ENCODE measurements at regions not wholly inside any gene's neighbourhood (a gene's known extent, or its start where the extent isn't known, plus 50 kb on each side); places are given as distances from the start of the nearest gene placed in this dataset.
"Not testable (repeated sequence)": the region's sequence is repeated elsewhere in the genome, so short reads cannot be mapped to it uniquely, and the experiment has no call there.

DNA sequence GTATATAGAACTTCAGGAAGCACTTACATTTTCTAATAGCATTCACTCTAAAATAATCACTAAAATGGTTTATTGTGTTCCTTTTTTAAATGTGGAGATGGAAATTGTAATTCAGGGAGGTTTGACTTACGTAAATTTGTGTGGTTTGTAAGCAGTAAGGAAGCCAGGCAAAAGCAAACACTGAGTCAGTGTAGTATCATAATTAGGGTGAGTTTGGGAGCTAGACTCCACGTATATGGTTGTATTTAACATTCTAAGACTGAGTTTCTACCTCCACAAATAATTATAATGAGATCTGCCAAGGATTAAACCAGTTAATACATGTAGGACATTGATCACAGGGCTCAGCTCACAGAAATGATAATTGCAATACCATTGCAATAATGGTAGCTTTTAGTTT, 425.5 kb downstream of the CBLN4 start:
- DNase-seq = no peak
- in situ Hi-C loops (cut with HindIII; ENCODE audit: low pct_ligation_motif_present, low pct_unique_long_range_greater_than_20kb, low sequenced_read_pairs) = no loop called here

DNA sequence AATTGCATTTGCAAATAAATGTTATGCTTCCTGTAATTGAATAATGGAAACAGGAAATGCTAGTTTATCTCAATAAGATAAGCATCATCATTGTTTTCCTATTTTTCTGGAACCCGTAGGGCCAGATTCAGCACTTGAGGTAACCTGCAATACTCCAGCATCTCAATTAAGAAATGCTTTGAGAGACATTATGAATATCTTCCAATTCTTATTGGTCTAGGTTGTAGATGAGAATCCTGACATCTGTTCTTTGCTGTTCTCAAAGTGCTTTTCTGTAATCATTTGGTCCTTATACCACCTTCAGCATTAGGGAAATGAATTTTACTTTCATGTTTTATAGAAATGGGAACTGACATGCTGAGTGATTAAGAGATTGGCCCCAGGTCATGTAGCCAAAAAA, 428.3 kb downstream of the CBLN4 start:
- in situ Hi-C loops (cut with HindIII; ENCODE audit: low pct_ligation_motif_present, low pct_unique_long_range_greater_than_20kb, low sequenced_read_pairs) = no loop called here
- no peak for DNase-seq

- in situ Hi-C loops (cut with HindIII; ENCODE audit: low pct_ligation_motif_present, low pct_unique_long_range_greater_than_20kb, low sequenced_read_pairs) = no loop called here
- DNase-seq = no peak
Measured at GRCh38 chr20:55569084-55569483, 436.2 kb downstream of the CBLN4 start.

- DNase-seq = no peak
- in situ Hi-C loops (cut with HindIII; ENCODE audit: low pct_ligation_motif_present, low pct_unique_long_range_greater_than_20kb, low sequenced_read_pairs) = no loop called here
Measured at GRCh38 chr20:55567826-55568225, 437.5 kb downstream of the CBLN4 start.

GRCh38 chr20:55565096-55565773, 440.1 kb downstream of the CBLN4 start:
- in situ Hi-C loops (cut with HindIII; ENCODE audit: low pct_ligation_motif_present, low pct_unique_long_range_greater_than_20kb, low sequenced_read_pairs) = no loop called here

DNA sequence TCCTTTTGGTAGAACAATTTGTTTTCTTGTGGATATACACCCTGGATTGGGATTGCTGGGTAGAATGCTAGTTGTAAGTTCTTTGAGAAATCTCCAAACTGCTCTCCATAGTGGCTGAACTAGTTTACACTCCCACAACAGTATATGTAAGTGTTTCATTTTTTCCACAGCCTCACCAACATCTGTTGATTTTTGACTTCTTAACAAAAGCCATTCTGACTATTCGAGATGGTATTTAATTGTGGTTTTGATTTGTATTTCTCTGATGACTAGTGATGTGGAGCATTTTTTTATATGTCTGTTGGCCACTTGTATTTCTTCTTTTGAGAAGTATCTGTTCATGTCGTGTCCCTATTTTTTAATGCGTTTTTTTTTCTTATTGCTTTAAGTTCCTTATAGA, 444.1 kb downstream of the CBLN4 start:
- in situ Hi-C loops (cut with HindIII; ENCODE audit: low pct_ligation_motif_present, low pct_unique_long_range_greater_than_20kb, low sequenced_read_pairs) = no loop called here
- DNase-seq = no peak

More at GRCh38 chr20:55565096-55565773, 440.1 kb downstream of the CBLN4 start:
- no peak for DNase-seq

DNA sequence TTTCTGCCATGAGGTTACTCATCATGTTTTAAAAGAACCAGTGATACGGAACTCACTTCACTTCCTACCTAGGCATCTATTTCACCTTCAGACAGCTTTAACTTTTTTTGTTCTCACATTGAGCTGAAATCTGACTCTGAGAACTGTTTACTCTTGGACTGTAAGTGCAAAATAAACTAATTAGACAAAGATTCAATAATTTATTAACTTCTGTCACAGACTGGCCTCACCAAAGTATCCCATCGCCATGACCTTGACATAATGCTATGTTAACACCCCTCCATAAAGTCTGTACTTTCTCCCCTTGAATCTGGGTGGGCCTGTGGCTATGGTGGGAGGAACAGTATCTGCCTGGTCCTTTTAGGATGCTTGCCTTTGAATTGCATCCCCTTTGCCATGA, 448.1 kb downstream of the CBLN4 start:
- in situ Hi-C loops (cut with HindIII; ENCODE audit: low pct_ligation_motif_present, low pct_unique_long_range_greater_than_20kb, low sequenced_read_pairs) = no loop called here
- no peak for DNase-seq

DNA sequence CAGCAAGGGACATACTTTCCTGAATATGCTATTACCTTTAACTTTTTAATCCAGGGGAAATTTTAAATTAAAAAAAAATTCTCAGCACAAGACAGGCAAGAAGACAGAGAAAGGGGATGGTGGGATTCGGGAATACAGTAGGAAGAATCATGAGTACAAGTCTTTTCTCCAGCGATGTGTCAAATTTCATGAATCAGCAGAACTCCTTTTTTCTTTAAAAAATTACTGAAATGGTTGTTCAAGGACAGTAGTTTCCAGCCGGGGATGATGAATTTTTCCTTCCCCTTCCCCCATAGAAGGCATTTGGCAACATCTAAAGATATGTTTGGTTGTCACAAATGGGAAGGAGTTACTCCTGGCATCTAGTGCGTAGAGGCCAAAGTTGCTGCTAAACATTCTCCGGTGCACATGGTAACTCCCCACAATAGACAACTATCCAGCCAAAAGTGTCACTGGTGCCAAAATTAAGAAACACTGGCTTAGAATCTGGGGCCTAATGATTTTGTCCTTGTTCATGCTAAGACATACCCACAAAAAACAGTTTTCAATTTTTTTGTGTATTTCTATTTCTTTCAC, 450.2 kb downstream of the CBLN4 start:
- DNase-seq = no peak
- in situ Hi-C loops (cut with HindIII; ENCODE audit: low pct_ligation_motif_present, low pct_unique_long_range_greater_than_20kb, low sequenced_read_pairs) = no loop called here

DNA sequence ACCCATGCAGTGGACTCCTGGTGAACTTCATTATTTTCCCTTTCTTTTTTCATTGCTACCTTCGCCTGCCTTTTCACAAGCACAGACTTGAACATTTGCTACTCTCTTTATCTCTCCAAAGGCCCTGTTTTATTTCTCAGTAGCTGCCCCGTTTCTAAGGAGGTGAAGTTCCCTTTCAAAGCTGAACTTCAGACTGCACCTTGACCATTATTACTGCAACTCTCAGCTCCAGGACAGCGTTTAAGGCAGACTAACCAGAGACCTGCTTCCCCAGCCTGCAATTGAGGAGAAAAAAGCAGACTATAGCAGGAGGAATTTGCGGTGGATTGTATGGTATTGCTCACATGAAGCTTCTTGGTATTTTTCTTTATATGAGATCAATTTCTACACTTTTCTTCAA, 460.7 kb downstream of the CBLN4 start:
- DNase-seq = no peak
- in situ Hi-C loops (cut with HindIII; ENCODE audit: low pct_ligation_motif_present, low pct_unique_long_range_greater_than_20kb, low sequenced_read_pairs) = no loop called here

DNA sequence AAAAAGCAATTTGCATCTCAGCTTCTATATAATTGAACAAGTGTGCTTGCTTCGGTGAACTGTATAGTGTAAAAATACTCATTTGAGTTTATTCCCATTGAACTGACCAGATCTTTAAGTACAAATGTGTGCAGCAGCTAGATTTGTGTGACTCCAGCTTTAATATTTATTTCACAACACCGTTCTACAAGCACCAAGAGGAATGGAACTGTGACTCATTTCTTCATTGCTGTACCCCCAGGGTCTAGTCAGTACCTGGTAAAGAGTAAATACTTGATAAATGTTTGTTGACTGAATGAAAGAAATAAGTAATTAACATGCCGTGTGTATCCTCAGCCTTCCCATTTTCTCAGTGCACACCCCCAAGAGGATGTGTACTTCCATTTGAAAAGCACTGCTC, 464.8 kb downstream of the CBLN4 start:
- in situ Hi-C loops (cut with HindIII; ENCODE audit: low pct_ligation_motif_present, low pct_unique_long_range_greater_than_20kb, low sequenced_read_pairs) = no loop called here
- no peak for DNase-seq

GRCh38 chr20:55540013-55540412, 465.3 kb downstream of the CBLN4 start:
- in situ Hi-C loops (cut with HindIII; ENCODE audit: low pct_ligation_motif_present, low pct_unique_long_range_greater_than_20kb, low sequenced_read_pairs) = no loop called here
- DNase-seq = no peak

- DNase-seq = no peak
- in situ Hi-C loops (cut with HindIII; ENCODE audit: low pct_ligation_motif_present, low pct_unique_long_range_greater_than_20kb, low sequenced_read_pairs) = no loop called here
Measured at GRCh38 chr20:55538261-55538908, 466.9 kb downstream of the CBLN4 start.

GRCh38 chr20:55535366-55535765, 470.0 kb downstream of the CBLN4 start:
- in situ Hi-C loops (cut with HindIII; ENCODE audit: low pct_ligation_motif_present, low pct_unique_long_range_greater_than_20kb, low sequenced_read_pairs) = no loop called here
- no peak for DNase-seq

GRCh38 chr20:55533632-55534031, 471.7 kb downstream of the CBLN4 start:
- in situ Hi-C loops (cut with HindIII; ENCODE audit: low pct_ligation_motif_present, low pct_unique_long_range_greater_than_20kb, low sequenced_read_pairs) = no loop called here
- no peak for DNase-seq

GRCh38 chr20:55530763-55531162, 474.6 kb downstream of the CBLN4 start:
- DNase-seq = no peak
- in situ Hi-C loops (cut with HindIII; ENCODE audit: low pct_ligation_motif_present, low pct_unique_long_range_greater_than_20kb, low sequenced_read_pairs) = no loop called here

DNA sequence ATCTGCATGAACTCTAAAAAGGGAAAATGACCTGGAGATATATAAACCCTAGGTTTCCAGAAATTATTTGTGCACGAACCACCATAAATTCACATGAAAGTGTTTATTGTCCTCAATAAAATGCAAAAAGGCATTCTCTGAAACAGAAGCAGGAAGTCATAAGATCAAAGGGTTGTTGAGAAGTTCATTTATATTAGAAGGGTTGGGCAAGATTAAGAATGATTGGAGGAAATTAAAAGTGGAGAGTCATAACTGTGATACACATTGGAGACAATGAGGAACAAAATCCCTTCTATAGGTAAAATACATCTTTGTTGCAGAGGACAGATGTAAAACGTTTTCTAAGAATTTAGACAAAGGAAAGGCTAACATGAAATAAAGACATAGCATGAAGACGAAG, 476.8 kb downstream of the CBLN4 start:
- in situ Hi-C loops (cut with HindIII; ENCODE audit: low pct_ligation_motif_present, low pct_unique_long_range_greater_than_20kb, low sequenced_read_pairs) = no loop called here
- no peak for DNase-seq

GRCh38 chr20:55522296-55522815, 483.0 kb downstream of the CBLN4 start:
- DNase-seq = no peak
- in situ Hi-C loops (cut with HindIII; ENCODE audit: low pct_ligation_motif_present, low pct_unique_long_range_greater_than_20kb, low sequenced_read_pairs) = no loop called here

DNA sequence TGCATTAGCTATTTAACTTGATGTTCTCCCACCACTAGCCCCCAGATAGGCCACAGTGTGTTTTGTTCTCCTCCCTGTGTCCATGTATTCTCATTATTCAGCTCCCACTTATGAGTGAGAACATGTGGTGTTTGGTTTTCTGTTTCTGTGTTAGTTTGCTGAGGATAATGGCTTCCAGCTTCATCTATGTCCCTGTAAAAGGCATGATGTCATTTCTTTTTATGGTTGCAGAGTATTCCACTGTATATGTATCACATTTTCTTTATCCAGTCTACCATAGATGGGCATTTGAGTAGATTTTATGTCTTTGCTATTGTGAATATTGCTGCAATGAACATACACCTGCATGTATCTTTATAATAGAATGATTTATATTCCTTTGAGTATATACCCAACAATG, 487.7 kb downstream of the CBLN4 start:
- DNase-seq; in situ Hi-C loops (cut with HindIII; ENCODE audit: low pct_ligation_motif_present, low pct_unique_long_range_greater_than_20kb, low sequenced_read_pairs): not testable (repeated sequence)

- in situ Hi-C loops (cut with HindIII; ENCODE audit: low pct_ligation_motif_present, low pct_unique_long_range_greater_than_20kb, low sequenced_read_pairs) = no loop called here
- DNase-seq = no peak
Measured at GRCh38 chr20:55515832-55516231, 489.5 kb downstream of the CBLN4 start.

DNA sequence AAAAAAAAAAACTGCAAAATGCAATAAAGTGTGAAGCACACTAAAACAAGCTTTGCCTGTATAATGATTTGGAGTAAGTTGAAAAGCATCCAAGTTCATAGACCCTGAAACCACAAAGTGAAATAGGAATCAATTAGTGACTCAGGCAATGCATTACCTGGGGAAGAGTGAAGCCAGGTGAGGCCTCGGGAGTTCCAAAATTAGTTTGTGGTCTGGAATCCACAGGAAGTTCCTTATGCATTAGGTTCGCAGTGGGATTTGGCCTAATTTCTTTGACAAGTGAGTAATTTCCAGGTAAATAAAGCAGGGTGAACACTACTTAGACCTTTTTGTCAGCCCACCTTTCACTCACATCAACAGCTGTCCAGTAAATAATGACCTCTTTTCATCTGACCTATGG, 490.8 kb downstream of the CBLN4 start:
- in situ Hi-C loops (cut with HindIII; ENCODE audit: low pct_ligation_motif_present, low pct_unique_long_range_greater_than_20kb, low sequenced_read_pairs) = no loop called here
- no peak for DNase-seq

Data from ACHN (cell line).